ENCODE measurements at regions not wholly inside any gene's neighbourhood (a gene's known extent, or its start where the extent isn't known, plus 50 kb on each side); places are given as distances from the start of the nearest gene placed in this dataset.

DNA sequence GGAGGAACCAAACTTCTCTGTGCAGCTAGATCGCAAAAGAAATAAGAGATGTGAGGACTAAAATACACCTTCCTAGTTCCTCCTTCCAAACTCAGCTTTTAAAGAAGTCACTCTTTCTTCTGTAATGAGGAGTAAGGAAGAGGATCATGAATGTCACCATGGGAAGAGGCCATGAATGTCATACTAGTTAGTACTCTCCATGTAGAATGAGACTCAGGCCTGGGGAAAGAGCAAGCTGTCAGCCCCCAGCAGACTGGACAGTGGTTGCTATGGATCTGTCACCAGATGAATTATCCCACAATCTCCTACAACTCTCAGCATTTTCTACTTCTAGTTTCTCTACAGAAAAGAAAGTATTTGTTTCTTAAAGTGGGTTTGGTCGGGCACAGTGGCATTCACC, 57.1 kb upstream of the PRDM8 start:
- peaks cover 13% of the 10 kb centered on the region for H3K27me3 Mint-ChIP-seq (ENCODE audit: unreplicated experiment)
- no peak overlapping the region for H3K4me3 Mint-ChIP-seq (ENCODE audit: unreplicated experiment)
- TF ChIP-seq CTCF (IDR thresholded peaks at IDR 0.05) = no peak
- no peak for DNase-seq (ENCODE audit: extremely low spot score, unreplicated experiment)
- peaks cover 2% of the 10 kb centered on the region for H3K4me1 Mint-ChIP-seq (ENCODE audit: unreplicated experiment)
- H3K27ac Mint-ChIP-seq (ENCODE audit: unreplicated experiment) = no peak overlapping the region
- H3K9me3 Mint-ChIP-seq (ENCODE audit: unreplicated experiment) = no peaks in the 10 kb centered on the region
- H3K36me3 Mint-ChIP-seq (ENCODE audit: unreplicated experiment) = no peaks in the 10 kb centered on the region

DNA sequence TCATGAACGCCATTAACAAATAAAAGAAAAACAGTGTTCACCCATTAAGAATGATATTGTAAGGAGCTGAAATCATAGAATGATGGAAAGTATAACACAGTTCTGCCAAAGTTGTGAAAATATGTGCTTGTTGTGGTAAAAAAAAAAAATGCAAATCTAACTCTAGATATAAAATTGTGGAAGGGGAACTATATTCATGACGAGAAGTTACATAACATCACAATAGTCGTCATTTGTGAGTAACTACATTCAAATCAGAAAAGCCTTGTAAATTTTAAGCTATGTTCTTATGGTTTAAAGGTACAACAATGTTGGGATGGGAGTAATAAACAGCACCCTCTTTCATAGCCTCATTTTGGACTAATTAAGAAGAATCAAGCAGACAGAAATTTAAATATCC, 57.6 kb upstream of the PRDM8 start:
- no peak for TF ChIP-seq CTCF (IDR thresholded peaks at IDR 0.05)
- Mint-ChIP-seq H3K9me3 (ENCODE audit: unreplicated experiment) (no peaks in the 10 kb centered on the region), H3K4me1 (ENCODE audit: unreplicated experiment) (peaks cover 2% of the 10 kb centered on the region), H3K36me3 (ENCODE audit: unreplicated experiment) (no peaks in the 10 kb centered on the region), H3K27me3 (ENCODE audit: unreplicated experiment) (peaks cover 9% of the 10 kb centered on the region), H3K4me3 (ENCODE audit: unreplicated experiment) (no peak overlapping the region), H3K27ac (ENCODE audit: unreplicated experiment) (no peak overlapping the region)
- DNase-seq (ENCODE audit: extremely low spot score, unreplicated experiment) = no peak

DNA sequence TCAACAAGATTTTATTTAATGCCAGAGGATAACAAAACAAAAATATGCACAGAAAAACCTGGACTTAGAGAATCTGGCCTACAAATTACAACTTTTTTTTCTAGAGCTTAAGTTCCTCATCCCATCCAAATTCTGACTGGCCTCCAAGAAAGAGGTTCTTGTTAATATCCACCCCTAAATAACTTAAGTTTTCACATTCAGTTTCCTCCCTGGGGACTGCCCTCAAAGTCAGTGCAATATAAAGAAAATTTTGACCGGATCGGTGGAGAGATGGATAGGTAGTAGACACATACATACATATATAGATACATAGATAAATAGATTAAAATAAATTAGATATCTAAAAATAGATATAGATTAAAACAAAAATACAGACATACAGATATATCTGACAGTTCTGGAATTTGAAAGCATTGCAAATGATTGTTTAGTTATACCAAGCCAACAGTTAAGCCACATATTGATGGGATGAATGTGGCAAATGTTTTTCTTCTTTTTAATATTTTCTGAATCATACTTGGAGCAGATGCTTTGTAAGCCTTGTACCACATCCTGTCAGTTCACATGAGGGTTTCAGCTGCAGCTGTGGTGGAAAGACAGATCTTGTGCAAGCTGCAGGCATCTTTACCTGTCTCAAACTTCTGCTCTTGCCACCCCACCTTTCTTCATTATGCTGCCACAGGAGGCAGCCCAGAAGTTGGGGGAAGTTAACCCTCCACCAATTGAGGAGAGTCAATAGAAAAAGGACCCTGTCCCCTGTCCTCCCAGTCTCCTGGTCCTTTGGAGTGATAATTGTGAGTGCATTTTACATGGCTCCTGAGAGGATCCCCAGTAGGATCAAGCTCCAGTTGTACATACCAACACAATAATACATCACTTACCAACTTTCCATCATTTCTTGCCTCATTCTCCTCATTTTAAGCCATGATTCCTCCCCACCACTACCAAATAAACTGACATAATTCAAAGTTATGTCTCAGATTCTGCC, 58.5 kb upstream of the PRDM8 start:
- TF ChIP-seq CTCF (IDR thresholded peaks at IDR 0.05) = no peak
- Mint-ChIP-seq H3K9me3 (ENCODE audit: unreplicated experiment) (no peaks in the 10 kb centered on the region), H3K4me3 (ENCODE audit: unreplicated experiment) (no peak overlapping the region), H3K27ac (ENCODE audit: unreplicated experiment) (no peak overlapping the region), H3K27me3 (ENCODE audit: unreplicated experiment) (peaks cover 9% of the 10 kb centered on the region), H3K4me1 (ENCODE audit: unreplicated experiment) (peaks cover 2% of the 10 kb centered on the region), H3K36me3 (ENCODE audit: unreplicated experiment) (no peaks in the 10 kb centered on the region)
- DNase-seq (ENCODE audit: extremely low spot score, unreplicated experiment) = no peak

GRCh38 chr4:80137631-80138030, 59.7 kb upstream of the PRDM8 start:
- Mint-ChIP-seq H3K27me3 (ENCODE audit: unreplicated experiment) (peaks cover 2% of the 10 kb centered on the region), H3K9me3 (ENCODE audit: unreplicated experiment) (no peaks in the 10 kb centered on the region), H3K4me1 (ENCODE audit: unreplicated experiment) (peaks cover 2% of the 10 kb centered on the region), H3K27ac (ENCODE audit: unreplicated experiment) (no peak overlapping the region), H3K4me3 (ENCODE audit: unreplicated experiment) (no peak overlapping the region), H3K36me3 (ENCODE audit: unreplicated experiment) (no peaks in the 10 kb centered on the region)
- no peak for DNase-seq (ENCODE audit: extremely low spot score, unreplicated experiment)
- TF ChIP-seq CTCF (IDR thresholded peaks at IDR 0.05) = no peak

GRCh38 chr4:80136270-80136669, 61.0 kb upstream of the PRDM8 start:
- no peak for TF ChIP-seq CTCF (IDR thresholded peaks at IDR 0.05)
- Mint-ChIP-seq H3K4me1 (ENCODE audit: unreplicated experiment) (peaks cover 2% of the 10 kb centered on the region), H3K9me3 (ENCODE audit: unreplicated experiment) (no peaks in the 10 kb centered on the region), H3K27ac (ENCODE audit: unreplicated experiment) (no peak overlapping the region), H3K36me3 (ENCODE audit: unreplicated experiment) (no peaks in the 10 kb centered on the region), H3K27me3 (ENCODE audit: unreplicated experiment) (no peaks in the 10 kb centered on the region), H3K4me3 (ENCODE audit: unreplicated experiment) (no peak overlapping the region)
- no peak for DNase-seq (ENCODE audit: extremely low spot score, unreplicated experiment)

Measured in osteocyte (in vitro differentiated cells).